IPS-11a (cell line): ENCODE measurements at regions not wholly inside any gene's neighbourhood (a gene's known extent, or its start where the extent isn't known, plus 50 kb on each side); places are given as distances from the start of the nearest gene placed in this dataset.
"Not testable (repeated sequence)": the region's sequence is repeated elsewhere in the genome, so short reads cannot be mapped to it uniquely, and the experiment has no call there.

Experiments used
- H3K4me3 ChIP-seq: one replicate; pipeline ENCODE4 v1.5.1; 2013; ENCODE audit warnings: low read depth, low read length, control low read depth

DNA sequence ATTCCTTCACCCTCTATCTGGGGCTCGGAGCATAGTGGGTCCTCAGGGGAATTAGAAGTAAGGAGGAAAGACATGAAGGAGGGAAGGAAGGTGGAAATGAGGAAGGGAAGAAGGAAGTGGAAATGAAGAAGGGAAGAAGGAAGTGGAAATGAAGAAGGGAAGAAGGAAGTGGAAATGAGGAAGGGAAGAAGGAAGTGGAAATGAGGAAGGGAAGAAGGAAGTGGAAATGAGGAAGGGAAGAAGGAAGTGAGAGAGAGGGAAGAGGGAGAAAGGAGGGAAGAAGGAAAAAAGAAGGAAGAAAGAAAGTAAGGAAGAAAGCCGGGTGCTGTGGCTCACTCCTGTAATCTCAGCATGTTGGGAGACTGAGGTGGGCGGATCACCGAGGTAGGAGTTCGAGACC lies 125.6 kb upstream of the SALL4 start:
- H3K4me3 ChIP-seq, result not testable (repeated sequence)

DNA sequence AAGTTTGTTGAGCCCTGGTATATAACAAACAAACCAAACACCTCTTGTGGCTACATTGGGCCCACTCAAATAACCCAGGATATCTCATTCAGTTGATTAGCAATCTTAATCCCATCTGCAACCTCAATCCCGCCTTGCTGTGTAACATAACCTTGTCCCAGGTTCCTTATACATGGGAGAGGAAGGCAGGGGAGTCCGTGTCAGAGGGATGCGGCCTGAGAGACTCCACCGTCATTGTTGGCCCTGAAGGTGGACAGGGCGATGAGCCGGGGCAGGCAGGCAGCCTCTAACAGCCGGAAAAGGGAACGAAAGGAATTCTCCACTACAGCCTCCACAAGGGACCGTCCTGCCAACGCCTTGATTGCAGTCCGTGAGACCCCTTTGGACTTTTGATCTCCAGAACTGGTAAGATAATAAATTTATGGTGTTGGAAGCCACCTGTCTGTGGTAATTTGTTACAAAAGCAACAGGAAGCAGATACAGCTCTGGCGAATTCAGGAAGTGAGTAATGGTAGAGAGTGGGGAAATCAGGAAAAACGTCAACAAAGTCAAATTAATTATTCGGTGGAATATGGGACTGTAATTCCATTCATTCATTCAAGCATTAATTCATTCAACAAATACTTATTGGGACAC lies 124.5 kb upstream of the SALL4 start:
- H3K4me3 ChIP-seq, result no peak overlapping the region

DNA sequence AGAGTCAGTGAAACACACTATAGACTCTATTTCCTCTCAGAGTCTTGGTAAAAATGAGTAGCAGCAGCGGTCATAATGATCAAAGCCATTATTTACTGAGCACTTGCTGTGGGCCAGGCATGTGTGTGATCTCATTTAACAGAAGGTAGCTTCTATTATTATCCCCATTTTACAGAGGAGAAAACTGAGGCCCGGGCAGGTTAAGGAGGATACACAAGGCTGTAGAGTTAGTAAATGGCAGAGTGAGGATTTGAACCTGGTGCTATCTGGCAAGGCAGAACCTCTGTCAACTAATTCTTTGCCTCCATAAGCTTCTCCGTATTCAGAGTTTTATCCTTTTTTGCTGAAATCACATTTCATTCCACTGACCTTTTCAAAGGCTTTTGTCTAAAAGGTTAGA lies 122.2 kb upstream of the SALL4 start:
- H3K4me3 ChIP-seq, result no peak overlapping the region

DNA sequence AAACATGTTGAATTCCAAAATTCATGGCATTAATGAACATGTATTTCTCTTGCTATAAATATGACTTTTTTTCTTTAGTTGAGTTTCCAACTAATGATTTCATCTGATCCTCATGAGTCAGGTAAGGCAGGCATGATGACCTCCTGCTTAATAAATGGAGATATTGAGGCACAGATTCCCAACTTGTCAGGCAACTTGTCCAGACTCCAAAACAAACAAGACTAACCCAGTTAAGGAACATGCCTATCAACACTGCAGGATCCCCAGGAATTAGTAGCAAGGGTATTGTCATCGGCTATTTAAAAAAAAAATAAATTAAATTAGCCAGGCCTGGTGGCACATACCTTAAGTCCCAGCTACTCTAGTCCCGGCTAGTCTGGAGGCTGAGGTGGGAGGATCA lies 121.3 kb upstream of the SALL4 start:
- H3K4me3 ChIP-seq, result no peak overlapping the region

DNA sequence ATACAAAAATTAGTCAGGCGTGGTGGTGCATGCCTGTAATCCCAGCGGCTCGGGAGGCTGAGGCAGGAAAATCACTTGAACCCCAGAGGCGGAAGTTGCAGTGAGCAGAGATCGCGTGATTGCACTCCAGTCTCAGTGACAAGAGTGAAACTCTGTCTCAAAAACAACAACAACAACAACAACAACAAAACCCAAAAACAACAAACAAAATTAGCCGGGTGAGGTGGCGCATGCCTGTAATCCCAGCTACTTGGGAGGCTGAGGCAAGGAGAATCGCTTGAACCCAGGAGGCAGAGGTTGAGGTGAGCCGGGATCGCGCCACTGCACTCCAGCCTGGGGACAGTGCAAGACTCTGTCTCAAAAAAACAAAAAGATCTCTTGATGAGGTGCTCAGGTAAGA lies 120.5 kb upstream of the SALL4 start:
- H3K4me3 ChIP-seq, result not testable (repeated sequence)

DNA sequence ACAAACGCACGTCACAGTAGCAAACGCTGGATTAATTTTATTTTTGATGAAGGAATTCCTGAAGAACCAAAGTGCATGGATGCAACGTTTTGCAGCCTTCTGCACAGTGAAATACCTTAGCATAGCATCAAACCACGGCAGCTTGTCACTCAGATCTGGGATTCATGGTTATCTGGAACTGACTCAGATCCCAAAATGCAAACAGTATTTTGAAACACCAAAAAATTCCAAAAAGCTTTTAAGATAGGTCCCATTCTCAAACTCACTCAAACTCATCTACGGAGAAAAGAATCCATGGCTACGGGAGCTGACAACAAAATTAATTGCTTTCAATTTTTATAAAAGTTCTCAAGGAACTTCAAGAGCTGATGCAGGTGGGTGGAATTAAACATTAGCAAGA lies 116.2 kb upstream of the SALL4 start:
- H3K4me3 ChIP-seq, result no peak overlapping the region

DNA sequence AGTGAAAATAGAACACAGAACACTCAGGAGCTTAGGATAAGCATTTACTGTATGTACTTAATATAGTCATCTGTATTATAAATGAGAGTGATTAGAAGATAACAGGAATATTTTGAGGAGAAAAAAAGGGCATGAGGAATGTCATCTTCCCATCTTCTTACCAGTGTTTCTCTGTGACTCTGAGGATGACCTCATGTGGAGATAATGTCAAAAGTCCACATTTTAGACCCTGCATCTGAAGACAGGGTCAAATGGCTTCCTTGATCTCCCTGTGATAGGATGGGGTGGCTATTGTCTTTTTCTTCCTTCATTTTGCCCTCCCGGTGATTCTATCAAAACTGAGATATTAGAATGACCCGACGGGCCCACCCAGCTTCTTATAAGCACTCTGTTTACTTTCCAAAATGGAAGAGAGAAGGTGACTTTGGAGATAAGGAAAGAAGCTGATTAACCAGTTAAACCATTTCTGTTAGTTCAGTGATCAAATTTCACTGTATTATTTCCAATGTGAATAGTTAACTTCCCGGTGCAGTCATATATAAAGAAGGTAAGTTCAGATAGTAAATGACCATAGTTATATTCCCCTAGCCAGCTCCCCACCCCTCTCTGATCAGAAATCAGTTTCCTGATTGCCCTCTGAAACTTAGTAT lies 115.7 kb upstream of the SALL4 start:
- H3K4me3 ChIP-seq, result no peak overlapping the region

DNA sequence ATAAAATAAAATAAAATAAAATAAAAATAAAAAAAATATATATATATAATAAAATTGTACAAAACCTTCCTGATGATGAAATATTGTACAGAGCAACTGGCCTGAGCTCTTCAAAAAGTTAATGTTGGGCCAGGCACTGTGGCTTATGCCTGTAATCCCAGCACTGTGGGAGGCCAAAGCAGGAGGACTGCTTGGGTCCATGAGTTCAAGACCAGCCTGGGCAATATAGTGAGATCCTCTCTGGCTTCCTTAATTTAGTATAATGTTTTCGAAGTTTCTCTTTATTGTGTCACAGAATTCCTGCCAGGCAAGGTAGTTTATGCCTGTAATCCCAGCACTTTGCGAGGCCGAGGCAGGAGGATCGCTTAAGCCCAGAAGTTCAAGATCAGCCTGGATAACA lies 113.9 kb upstream of the SALL4 start:
- no peak overlapping the region for H3K4me3 ChIP-seq

DNA sequence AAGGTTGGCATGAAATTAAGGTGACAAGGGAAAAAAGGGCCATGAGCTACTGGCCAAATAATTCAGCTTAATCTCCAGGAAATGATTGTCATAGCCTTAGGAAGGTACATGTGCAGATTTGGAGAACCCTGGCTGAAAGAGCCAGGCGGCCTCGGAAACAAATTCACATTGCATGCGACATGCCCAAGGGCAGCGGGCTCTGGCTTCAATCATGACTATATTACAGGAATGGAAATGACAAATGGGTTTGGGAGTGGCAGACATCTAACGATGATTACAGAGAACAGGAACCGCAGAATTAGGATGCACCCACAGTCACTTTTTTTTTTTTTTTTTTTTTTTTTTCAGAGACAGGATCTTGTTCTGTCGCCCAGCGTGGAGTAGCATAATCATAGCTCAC lies 112.4 kb upstream of the SALL4 start:
- no peak overlapping the region for H3K4me3 ChIP-seq

DNA sequence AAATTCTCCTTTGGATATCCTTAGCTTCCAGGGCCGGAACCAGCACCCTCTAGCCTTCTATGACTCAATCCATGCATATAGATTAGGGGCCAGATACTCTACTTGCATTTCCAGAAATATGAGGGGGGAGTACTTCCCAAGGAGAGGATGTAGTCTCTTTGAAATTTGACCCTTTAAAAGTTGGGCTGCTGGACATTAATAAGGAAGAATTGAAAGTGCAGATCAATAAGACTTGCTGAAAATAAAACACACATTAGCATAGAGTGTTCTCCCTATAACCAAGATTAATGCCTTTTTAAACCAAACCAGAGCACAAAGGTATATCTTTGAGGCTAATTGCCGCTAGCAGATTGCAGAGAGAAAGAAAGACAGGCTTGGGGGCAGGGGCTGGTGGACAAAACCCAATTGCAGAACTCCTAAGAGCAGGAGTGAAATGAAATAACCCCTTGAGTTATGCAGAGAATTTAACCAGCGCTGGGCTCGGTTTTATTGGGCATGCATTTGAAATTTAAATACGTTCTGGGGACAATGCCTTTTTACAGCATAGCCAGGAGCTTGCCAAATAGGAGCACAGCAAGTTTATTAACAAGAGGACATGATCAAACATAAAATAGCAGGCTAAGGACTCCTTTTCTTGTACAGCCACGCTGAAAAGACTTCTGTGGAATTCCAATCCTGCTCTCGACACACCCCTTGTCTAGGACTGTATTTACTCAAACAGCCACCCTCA lies 108.2 kb upstream of the SALL4 start:
- H3K4me3 ChIP-seq, result no peak overlapping the region

DNA sequence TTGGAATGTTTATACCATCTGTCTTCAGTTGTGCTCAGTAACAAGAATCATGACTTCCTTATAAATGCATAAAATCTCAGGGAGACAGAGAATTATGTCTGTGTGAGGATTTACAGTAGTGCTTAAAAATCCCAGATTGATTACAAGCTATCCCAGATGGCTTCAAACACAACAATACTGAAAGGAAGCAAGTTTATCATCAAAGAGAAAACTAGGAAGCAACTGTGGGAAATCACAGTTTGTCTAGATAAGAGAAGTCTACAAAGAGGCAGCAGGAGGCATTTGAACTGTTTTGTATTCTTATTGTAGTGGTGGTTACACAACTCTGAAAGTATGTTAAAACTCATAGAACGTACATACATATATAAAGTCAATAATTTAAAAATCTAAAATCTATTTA lies 104.4 kb upstream of the SALL4 start:
- H3K4me3 ChIP-seq, result no peak overlapping the region

DNA sequence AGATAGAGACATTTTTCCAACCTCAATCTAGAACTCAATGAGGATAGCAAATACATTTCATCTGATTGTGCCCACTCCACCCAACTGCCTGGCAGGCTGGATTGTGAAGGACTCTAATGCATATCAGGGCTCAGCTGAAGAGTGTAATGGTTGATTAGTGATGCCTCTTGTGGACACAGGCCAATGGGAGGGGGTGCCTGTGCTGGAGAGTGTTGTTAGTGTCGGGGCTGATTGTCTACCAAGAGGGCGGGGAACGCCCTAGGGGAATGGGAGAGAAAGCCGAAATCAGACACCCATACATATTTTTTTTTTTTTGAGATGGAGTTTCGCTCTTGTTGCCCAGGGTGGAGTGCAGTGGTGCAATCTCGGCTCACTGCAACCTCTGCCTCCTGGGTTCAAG lies 103.7 kb upstream of the SALL4 start:
- no peak overlapping the region for H3K4me3 ChIP-seq

DNA sequence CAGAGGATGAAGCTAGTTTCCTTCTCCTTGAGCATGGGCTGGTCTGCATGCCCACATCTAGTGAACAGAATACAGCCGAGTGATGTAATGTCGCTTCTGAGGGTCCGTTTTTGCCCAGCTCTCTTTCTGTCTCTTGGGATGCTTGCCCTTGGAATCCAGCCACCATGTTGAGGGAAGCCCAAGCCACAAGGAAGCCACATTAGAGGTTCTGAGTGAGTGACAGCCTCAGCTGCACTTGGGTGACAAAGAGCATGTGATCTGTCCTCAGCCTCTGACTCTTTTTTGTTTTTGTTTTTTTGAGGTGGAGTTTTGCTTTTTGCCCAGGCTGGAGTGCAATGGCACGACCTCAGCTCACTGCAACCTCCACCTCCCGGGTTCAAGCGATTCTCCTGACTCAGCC lies 100.6 kb upstream of the SALL4 start:
- no peak overlapping the region for H3K4me3 ChIP-seq

DNA sequence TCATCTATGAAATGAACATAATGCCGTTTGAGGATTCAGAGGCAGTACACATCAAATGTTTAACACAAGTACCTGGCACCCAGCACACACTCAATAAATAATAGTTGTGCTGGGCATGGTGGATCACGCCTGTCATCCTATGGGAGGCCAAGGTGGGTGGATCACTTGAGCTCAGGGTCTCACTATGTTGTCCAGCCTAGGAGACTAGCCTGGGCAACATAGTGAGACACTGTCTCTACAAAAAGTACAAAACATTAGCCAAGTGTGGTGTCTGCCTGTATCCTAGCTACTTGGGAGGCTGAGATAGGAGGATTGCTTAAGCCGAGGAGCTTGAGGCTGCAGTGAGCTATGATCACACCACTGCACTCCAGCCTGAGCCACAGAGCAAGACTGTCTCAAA lies 98.1 kb upstream of the SALL4 start:
- H3K4me3 ChIP-seq, result no peak overlapping the region

DNA sequence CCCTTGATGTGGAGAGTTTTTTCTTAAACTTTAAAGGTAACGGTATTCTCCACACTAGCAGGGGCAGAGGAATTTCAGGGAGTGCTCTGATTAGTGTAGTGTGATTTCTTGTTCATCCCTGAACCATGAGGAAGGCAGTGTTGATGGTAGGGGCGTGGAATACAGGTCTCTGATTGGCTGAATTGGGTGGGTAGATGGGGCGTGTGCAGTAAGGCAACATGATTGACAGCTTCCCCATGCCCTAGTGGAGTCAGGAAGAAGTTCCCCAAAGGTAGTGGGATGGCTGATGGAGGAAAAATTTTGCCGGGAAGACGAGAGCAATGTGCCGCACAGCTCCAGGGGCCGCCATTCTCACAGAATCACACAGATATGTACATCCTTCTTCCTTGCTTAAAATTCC lies 97.4 kb upstream of the SALL4 start:
- H3K4me3 ChIP-seq, result no peak overlapping the region

DNA sequence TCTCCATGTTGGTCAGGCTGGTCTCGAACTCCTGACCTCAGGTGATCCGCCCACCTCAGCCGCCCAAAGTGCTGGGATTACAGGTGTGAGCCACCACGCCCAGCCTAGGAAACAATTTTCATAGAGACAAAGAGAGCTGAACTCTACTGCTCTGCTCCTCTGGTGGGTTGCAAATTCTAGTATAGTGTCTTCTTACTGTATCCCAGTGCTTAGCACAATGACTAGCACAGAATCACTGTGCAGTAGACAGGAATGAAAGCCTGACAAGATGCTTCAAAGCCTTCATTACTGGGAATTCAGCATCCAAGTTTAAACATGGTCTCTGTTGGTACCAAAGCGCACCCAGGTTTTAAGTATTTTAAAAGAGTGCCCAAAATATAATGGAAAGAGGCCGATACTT lies 96.5 kb upstream of the SALL4 start:
- H3K4me3 ChIP-seq, result no peak overlapping the region

DNA sequence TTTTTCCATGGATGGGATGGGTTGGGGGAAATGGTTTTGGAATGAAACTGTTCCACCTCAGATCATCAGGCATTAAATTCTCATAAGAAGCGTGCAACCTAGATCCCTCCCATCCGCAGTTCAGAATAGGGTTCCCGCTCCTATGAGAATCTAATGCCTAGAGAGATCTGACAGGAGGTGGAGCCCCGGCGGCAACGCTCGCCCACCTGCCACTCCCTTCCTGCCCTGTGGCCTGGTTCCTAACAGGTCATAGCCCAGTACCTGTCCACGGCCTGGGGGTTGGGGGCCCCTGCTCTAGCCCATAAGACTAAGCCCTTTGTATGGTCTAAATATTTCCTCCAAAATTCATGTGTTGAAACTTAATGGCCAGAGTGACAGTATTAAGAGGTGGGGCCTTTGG lies 92.3 kb upstream of the SALL4 start:
- H3K4me3 ChIP-seq, result no peak overlapping the region

DNA sequence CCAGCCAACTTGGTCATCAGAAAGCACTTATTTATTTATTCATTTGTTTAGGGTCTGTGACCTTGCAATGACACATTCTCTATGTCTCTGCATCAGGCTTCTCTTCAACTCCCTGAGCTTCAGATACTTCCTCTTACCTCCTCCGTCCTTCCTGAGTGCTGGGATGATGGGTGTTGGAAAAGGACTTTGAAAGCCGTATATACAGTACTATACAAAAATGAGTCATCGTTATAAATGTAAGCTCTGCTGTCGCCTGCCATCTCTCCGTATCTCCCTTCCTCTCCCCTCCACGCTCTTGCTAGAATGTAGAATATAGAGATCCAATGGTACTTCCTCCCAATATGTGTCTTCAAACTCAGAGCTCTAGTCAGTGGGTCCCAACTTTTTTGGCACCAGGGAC lies 91.9 kb upstream of the SALL4 start:
- no peak overlapping the region for H3K4me3 ChIP-seq

DNA sequence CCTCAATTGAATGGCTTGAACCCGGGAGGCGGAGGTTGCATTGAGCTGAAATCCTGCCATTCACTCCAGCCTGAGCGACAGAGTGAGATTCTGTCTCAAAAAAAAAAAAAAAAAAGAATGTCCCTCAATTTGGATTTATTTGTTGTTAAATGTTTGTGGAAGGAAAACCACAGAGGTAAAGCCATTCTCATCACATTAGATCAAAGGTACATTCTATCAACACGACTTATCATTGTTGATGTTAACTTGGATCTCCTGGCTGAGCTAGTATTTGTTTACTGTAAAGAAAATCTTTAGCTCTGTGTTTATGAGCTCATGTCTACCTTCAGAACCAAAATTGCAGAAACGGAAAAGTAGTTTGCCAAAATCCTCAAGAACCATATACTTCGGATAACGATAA lies 91.4 kb upstream of the SALL4 start:
- no peak overlapping the region for H3K4me3 ChIP-seq

DNA sequence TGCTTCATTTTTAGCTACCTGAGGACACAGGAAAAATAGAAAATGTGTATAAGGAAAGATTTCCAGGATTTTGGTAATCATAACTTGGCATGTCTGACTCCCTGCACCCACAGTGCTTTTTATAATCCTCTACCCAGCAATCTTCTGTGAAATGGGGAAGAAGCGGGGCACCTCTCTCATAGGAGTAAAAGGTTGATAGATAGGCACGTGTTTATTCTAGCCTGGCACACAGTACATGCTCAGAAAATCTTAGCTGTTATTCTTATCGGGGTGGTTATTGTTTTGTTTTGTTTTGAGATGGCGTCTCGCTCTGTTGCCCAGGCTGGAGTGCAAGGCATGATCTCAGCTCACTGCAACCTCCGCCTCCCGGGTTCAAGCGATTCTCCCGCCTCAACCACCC lies 87.7 kb upstream of the SALL4 start:
- no peak overlapping the region for H3K4me3 ChIP-seq

DNA sequence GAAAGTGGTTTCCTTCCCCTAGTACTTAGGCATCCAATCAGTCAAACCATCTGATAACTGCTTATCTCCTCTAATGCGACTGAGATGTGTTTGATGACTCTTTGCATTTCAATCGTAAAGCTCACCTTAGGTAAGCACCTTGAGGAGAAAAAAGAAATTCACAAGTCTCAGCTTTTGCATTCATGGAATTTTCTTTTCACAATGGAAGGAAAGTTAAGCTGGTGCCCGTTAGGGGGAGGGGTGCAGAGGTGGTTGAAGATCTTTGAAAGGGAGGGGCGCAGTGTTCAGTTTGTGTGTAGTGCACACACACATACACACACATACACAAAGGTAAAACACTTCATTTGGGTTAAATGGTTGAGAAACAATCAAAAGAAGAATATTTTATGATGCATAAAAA lies 87.1 kb upstream of the SALL4 start:
- no peak overlapping the region for H3K4me3 ChIP-seq

DNA sequence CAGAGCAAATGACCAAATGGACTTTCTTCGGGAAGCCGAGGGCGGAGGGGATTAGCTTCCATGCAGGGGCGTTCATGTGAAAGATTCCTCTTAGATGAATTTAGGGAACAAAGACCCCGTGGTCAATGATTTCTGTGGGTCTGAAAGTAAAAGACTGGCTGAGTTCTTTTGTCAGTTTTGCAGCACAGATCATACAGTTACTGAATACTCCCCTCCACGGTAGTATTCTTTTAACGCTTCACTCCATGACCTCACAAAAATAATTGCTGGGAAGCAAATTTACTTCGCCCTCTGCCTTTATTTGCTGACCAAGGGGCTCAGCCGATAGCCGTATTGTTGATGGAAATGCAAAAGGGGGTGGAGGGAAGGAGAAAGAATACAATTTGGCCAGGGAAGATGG lies 86.0 kb upstream of the SALL4 start:
- H3K4me3 ChIP-seq, result no peak overlapping the region
